Gastroesophageal sphincter (tissue), 3 donors: ENCODE measurements at regions not wholly inside any gene's neighbourhood (a gene's known extent, or its start where the extent isn't known, plus 50 kb on each side); places are given as distances from the start of the nearest gene placed in this dataset.
"Not testable (repeated sequence)": the region's sequence is repeated elsewhere in the genome, so short reads cannot be mapped to it uniquely, and the experiment has no call there.

ENCODE experiments used
- CTCF ChIP-seq, 4 experiments: fragments of 200-600 bp in 2 of 4; fragments of 450-650 bp in 2 of 4; sonication (generic) in 1 of 4; IDR thresholded peaks; one replicate each; pipeline ENCODE4 v1.5.1; 2017 to 2019; ENCODE audit warnings: antibody characterized with exemption in 4 of 4, mild to moderate bottlenecking in 2 of 4, moderate library complexity in 2 of 4
- EP300 ChIP-seq: sonication (generic); formaldehyde crosslinking; IDR thresholded peaks from one replicate; pipeline ENCODE4 v1.6.1; 2017; ENCODE audit warnings: antibody characterized with exemption, mild to moderate bottlenecking
- POLR2A ChIP-seq, 2 donors: fragments of 450-650 bp; IDR thresholded peaks; one replicate each; pipeline ENCODE4 v1.6.1; 2017; ENCODE audit warnings: antibody characterized with exemption in 2 of 2, mild to moderate bottlenecking in 2 of 2, moderate library complexity in 1 of 2
- POLR2AphosphoS5 ChIP-seq: sonication (generic); formaldehyde crosslinking; IDR thresholded peaks from one replicate; pipeline ENCODE4 v1.6.1; 2017; ENCODE audit warnings: antibody characterized with exemption

GRCh38 chr16:16570055-16570454 is 191.1 kb downstream of the NPIPA7 start:
- not testable (repeated sequence) for TF ChIP-seq CTCF (IDR thresholded peaks at IDR 0.05); POLR2A (IDR thresholded peaks at IDR 0.05); POLR2AphosphoS5; EP300
